ENCODE measurements at regions not wholly inside any gene's neighbourhood (a gene's known extent, or its start where the extent isn't known, plus 50 kb on each side); places are given as distances from the start of the nearest gene placed in this dataset.

- DNase-seq (ENCODE audit: low read depth) = no peak
- no peak overlapping the region for H3K4me3 ChIP-seq (ENCODE audit: control insufficient read depth, low read depth, low read length)
- no peak for TF ChIP-seq CTCF (conservative IDR thresholded peaks at IDR 0.05; ENCODE audit: control insufficient read depth, insufficient read depth, low read depth, low read length)
Measured at GRCh38 chr4:14667624-14668151, 334.6 kb upstream of the CPEB2 start.

- DNase-seq (ENCODE audit: low read depth) = no peak
- H3K4me3 ChIP-seq (ENCODE audit: control insufficient read depth, low read depth, low read length) = no peak overlapping the region
- no peak for TF ChIP-seq CTCF (conservative IDR thresholded peaks at IDR 0.05; ENCODE audit: control insufficient read depth, insufficient read depth, low read depth, low read length)
Measured at GRCh38 chr4:14668296-14668695, 334.0 kb upstream of the CPEB2 start.

- no peak overlapping the region for H3K4me3 ChIP-seq (ENCODE audit: control insufficient read depth, low read depth, low read length)
- no peak for DNase-seq (ENCODE audit: low read depth)
- TF ChIP-seq CTCF (conservative IDR thresholded peaks at IDR 0.05; ENCODE audit: control insufficient read depth, insufficient read depth, low read depth, low read length) = no peak
Measured at GRCh38 chr4:14669371-14669770, 332.9 kb upstream of the CPEB2 start.

GRCh38 chr4:14671146-14671545 is 331.1 kb upstream of the CPEB2 start:
- no peak for DNase-seq (ENCODE audit: low read depth)
- no peak for TF ChIP-seq CTCF (conservative IDR thresholded peaks at IDR 0.05; ENCODE audit: control insufficient read depth, insufficient read depth, low read depth, low read length)
- no peak overlapping the region for H3K4me3 ChIP-seq (ENCODE audit: control insufficient read depth, low read depth, low read length)

GRCh38 chr4:14675279-14675985 is 326.8 kb upstream of the CPEB2 start:
- no peak overlapping the region for H3K4me3 ChIP-seq (ENCODE audit: control insufficient read depth, low read depth, low read length)
- TF ChIP-seq CTCF (conservative IDR thresholded peaks at IDR 0.05; ENCODE audit: control insufficient read depth, insufficient read depth, low read depth, low read length) = no peak
- DNase-seq (ENCODE audit: low read depth) = no peak

GRCh38 chr4:14679906-14680305 is 322.4 kb upstream of the CPEB2 start:
- no peak for TF ChIP-seq CTCF (conservative IDR thresholded peaks at IDR 0.05; ENCODE audit: control insufficient read depth, insufficient read depth, low read depth, low read length)
- H3K4me3 ChIP-seq (ENCODE audit: control insufficient read depth, low read depth, low read length) = no peak overlapping the region
- peak; percentile 8 for DNase-seq (ENCODE audit: low read depth)

Data from fibroblast of mammary gland (primary cell).